ENCODE measurements at regions not wholly inside any gene's neighbourhood (a gene's known extent, or its start where the extent isn't known, plus 50 kb on each side); places are given as distances from the start of the nearest gene placed in this dataset.

DNA sequence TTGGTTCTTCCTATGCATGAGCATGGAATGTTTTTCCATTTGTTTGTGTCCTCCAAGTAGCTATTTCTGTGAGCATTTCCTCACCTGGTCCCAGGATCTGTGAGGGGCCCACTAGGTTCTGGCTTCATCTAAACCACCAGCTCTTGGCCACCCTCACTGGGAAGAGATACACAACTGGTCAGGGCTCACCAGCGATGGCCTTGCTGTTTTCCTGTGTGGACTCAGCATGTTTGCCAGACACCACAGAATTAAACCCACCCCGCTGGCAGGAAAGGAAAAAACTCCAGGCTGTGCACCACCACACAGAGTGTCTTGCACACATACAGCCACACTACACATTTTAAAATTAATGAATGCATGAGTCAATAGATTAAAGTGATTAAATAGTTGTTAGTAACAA lies 65.1 kb upstream of the NXT1 start:
- TF ChIP-seq, protein P1, sequence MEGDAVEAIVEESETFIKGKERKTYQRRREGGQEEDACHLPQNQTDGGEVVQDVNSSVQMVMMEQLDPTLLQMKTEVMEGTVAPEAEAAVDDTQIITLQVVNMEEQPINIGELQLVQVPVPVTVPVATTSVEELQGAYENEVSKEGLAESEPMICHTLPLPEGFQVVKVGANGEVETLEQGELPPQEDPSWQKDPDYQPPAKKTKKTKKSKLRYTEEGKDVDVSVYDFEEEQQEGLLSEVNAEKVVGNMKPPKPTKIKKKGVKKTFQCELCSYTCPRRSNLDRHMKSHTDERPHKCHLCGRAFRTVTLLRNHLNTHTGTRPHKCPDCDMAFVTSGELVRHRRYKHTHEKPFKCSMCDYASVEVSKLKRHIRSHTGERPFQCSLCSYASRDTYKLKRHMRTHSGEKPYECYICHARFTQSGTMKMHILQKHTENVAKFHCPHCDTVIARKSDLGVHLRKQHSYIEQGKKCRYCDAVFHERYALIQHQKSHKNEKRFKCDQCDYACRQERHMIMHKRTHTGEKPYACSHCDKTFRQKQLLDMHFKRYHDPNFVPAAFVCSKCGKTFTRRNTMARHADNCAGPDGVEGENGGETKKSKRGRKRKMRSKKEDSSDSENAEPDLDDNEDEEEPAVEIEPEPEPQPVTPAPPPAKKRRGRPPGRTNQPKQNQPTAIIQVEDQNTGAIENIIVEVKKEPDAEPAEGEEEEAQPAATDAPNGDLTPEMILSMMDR (IDR thresholded peaks at IDR 0.05) = no peak
- no peak for TF ChIP-seq POLR2AphosphoS5 (IDR thresholded peaks at IDR 0.05)
